GM12872 (cell line): ENCODE measurements at regions not wholly inside any gene's neighbourhood (a gene's known extent, or its start where the extent isn't known, plus 50 kb on each side); places are given as distances from the start of the nearest gene placed in this dataset.

Experiments used
- CTCF ChIP-seq: IDR thresholded peaks from 3 replicates; pipeline ENCODE4 v1.5.1; 2011; ENCODE audit warnings: low read depth, mild to moderate bottlenecking, low read length, moderate library complexity; ENCODE audit not compliant: insufficient read depth

- TF ChIP-seq CTCF: no peak
Observed at GRCh38 chr5:163759000-163759704, 253.7 kb downstream of the MAT2B start.

- no peak for TF ChIP-seq CTCF
Observed at GRCh38 chr5:163760498-163760897, 255.1 kb downstream of the MAT2B start.

GRCh38 chr5:163766936-163767670, 261.7 kb downstream of the MAT2B start:
- TF ChIP-seq CTCF: no peak

GRCh38 chr5:163770625-163771024, 265.2 kb downstream of the MAT2B start:
- no peak for TF ChIP-seq CTCF

- no peak for TF ChIP-seq CTCF
Observed at GRCh38 chr5:163772241-163772640, 266.8 kb downstream of the MAT2B start.

- TF ChIP-seq CTCF: no peak
Observed at GRCh38 chr5:163772644-163773043, 267.2 kb downstream of the MAT2B start.

GRCh38 chr5:163773226-163773625, 267.8 kb downstream of the MAT2B start:
- no peak for TF ChIP-seq CTCF
